GM18511 (cell line): ENCODE measurements at regions not wholly inside any gene's neighbourhood (a gene's known extent, or its start where the extent isn't known, plus 50 kb on each side); places are given as distances from the start of the nearest gene placed in this dataset.
"Not testable (repeated sequence)": the region's sequence is repeated elsewhere in the genome, so short reads cannot be mapped to it uniquely, and the experiment has no call there.

ENCODE experiments used
- ATAC-seq: cut with Tn5 transposase; IDR thresholded peaks from one replicate; pipeline ENCODE4 v1.9.1; 2021; ENCODE audit warnings: mild to moderate bottlenecking, moderate library complexity; ENCODE audit not compliant: unreplicated experiment

- no peak for ATAC-seq
These were observed 147.7 kb downstream of the COG6 start for GRCh38 chr13:39803156-39803555.

DNA sequence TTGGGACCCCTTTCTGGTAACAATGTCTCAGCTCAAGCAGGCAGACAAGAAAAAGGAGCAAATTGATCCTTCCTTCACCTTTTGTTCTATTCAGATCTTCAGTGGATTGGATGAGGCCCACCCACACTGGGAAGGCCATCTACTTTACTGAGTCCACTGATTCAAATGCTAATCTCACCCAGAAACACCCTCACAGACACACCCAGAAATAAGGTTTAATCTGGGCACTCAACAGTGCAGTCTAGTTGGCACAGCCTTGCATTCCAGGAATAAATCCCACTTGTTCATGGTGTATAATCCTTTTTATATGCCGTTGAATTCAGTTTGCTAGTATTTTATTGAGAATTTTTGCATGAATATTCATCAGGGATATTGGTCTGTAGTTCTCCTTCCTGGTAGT is 148.4 kb downstream of the COG6 start:
- no peak for ATAC-seq

DNA sequence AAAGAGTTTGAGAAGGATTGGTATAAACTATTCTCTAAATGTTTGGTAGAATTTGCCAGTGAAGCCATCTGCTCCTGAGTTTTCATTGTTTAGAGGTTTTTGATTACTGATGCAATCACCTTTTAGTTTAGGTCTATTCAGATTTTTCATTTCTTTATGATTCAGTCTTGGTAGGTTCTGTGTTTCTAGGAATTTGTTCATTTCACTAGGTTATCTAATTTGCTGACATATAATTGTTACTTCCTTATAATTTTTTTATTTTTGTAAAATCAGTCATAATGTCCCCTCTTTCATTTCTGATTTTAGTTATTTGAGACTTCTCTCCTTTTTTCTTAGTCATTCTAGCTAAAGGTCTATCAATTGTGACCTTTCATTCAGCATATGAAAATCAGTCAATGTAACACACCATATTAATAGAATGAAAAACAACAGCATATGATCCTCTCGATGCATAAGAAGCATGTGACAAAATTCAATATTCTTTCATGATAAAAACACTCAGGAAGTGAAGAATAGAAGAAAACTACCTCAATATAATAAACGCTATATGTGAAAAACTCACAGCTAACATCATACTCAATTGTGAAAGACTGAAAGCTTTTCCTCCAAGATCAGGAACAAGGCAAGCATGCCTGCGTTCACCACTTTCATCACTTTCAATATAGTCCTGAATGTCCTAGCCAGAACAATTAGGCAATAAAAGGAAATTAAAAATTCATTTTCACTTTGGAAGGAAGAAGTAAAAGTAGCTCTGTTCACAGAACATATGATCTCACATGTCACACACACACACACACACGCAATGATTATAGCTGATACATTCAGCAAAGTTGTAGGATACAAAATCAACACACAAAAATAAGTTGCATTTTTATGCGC is 149.1 kb downstream of the COG6 start:
- no peak for ATAC-seq

- no peak for ATAC-seq
These were observed 154.0 kb downstream of the COG6 start for GRCh38 chr13:39809466-39809865.

DNA sequence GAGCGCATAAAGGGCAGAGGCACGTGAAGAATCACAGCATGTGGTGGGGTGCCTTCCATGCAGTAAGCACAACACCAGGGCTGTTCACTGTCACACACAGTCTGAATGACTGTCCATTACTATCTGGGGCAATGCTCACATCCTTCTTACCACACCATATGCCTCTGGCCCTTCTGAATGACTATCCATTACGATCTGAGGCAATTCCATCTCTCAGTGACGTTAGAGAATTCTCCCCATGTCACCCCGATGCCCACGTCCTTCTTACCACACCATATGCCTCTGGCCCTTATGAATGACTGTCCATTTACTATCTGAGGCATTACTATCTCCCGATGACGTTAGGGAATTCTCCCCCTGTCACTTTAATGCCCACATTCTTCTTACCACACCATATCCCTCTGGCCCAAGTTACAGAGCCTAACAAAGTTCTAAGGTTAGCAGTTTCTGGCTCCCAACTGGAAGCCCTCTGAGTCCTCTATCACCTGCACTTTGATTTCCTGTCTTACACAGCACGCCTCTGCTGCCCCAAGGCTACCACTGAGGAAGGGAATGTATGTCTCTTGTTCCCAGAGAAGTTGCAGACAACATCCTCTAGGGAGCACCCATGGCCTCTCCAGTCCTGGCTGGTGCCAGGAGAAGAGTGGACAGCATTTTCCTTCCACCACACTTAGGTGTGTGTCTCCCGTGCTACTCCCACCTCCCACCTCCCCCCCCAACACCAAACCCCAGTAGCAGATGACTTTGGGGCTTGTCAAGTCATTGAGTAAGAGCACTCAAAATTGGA is 154.8 kb downstream of the COG6 start:
- ATAC-seq: no peak

GRCh38 chr13:39811051-39811450 is 155.6 kb downstream of the COG6 start:
- no peak for ATAC-seq

- ATAC-seq: no peak
These were observed 156.2 kb downstream of the COG6 start for GRCh38 chr13:39811696-39812095.

DNA sequence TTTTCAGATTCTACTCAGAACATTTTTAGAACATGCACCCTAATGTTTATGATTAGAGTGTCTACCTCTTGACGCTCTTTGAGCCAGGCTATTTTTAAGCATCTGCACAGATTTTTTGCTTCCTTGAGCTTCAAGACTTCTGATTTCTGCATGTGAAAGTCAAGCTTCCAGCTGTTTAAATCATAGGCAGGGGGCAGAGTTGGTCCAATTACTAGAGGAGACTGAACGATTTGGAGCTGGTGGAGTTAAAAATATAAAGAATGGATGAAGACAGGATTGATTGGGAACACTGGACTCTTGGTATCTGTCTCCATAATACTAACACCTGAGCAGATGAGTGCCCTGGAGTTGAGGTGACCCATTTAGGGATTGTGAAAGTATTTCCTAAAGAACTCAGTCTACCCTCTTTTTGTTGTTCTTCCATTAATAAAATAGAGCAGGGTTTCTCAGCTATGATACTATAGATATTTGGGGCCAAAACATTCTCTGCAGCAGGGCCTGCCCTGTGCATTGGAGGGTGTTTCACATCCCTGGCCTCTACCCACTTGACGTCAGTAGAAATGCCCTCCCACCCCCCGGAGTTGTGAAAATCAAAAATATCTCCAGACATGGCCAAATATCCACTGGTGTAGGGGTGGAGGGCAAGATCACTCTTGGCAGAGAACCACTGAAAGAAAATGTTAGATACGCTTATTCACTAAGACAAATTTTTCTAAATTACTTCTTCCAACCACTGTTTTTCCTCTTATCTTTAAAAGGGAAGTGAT is 160.1 kb downstream of the COG6 start:
- no peak for ATAC-seq

GRCh38 chr13:39816936-39817335 is 161.5 kb downstream of the COG6 start:
- ATAC-seq: no peak

GRCh38 chr13:39818953-39819352 is 163.5 kb downstream of the COG6 start:
- ATAC-seq: no peak

DNA sequence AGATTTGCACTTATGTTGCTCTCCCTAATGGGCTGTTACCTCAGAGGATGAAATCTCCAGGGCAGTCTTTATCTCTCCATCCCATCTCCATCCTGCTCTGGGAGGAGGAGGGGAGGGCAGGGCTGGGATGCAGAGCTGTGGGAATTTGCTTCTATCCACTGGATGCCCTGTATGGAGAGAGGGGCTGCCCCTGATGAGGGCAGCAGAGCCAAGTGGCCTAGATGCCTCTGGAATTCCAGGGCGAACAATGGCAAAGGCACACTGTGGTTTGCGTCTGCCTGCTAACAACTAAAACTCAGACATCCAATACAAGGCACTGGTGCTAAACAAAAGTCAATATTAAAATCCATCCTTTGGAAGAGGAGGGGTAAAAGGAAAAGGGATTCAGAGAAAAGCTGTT is 165.1 kb downstream of the COG6 start:
- ATAC-seq: no peak

- peak; percentile 70 for ATAC-seq
These were observed 166.5 kb downstream of the COG6 start for GRCh38 chr13:39821977-39822376.

DNA sequence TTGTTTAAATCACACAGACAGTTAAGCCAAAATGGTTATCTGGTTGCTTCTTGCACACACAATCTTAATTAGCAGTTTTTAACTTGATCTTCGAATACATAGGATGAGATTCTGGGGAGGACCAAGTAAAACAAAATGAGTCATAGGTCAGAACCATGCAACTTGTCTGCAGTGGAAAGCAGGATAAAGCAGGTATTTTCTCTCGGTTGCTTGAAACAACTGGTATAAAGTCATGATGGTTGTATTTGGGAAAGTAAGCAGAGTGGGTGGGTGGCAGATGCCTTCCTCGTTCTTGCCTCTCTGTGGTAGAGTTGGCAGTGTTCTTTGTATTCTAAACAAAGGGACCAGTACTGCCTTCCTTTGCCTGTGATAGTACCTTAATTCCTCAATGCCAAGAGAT is 167.0 kb downstream of the COG6 start:
- ATAC-seq: no peak

DNA sequence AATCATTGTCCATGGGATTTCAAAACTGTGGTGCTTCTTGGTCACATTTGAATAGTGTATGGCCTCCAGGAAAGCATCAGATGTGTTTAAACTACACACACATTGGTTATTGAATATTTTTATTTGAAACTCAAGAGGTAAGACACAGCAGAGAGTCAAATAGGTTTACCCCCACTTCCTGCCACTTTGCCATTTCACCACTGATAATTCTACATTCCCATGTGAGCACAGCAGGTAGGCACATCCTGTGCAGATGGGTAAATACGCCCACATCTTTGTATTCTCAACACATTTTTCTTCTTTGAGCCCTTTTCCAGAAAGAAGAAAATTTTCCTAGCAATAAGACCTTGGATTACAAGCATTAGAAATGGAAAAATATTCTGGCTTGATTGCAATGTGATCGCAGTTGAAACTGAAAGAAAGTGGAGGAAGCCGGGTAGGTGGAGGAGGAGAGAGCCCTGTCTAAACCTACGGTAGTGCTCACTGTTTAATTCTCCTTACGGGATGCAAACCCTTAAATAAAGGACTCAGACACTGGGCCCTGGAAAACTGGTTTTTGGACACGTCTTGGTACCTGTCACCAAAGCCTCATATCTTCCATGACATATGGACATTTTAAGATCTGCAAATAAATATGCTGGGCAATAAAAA is 167.7 kb downstream of the COG6 start:
- ATAC-seq: no peak

- ATAC-seq: no peak
These were observed 170.4 kb downstream of the COG6 start for GRCh38 chr13:39825886-39826285.

DNA sequence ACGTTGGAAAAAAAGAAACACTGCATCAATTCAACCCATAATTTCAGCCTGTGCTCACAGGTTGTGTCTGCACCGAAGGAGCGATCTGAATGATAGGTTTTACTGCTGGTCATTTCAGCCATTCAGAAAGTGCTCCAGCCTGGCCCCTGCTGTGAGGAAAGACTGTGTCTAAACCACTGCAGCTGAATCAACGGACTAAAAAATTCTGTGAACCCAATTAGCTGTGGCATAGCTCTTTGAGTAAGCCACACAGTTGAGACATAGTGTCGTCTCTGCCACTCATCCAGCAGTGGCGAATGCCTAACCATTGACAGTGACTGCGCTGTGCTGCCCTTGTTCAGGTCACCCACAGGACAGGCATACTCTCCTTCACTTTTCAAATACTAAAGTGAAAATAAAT is 179.8 kb downstream of the COG6 start:
- no peak for ATAC-seq

DNA sequence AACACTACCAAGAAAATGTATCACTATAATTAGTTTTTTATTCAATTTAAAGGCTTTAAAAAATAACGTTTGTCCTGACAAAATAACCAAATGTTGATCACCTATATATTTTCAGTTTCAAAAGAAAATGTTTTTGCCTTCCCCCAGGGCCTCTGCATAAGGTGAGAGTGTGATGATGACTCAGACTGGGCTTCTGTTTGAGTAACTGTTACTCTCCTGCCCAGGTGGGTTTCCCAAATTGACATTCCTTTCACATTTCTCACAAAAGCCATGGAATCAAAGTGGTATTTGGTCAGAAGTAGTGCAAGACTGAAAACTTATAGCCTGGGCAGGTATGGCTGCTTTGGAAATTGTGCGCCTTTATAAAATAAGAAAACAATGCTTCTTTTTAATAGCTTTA is 180.6 kb downstream of the COG6 start:
- no peak for ATAC-seq

- not testable (repeated sequence) for ATAC-seq
These were observed 182.4 kb downstream of the COG6 start for GRCh38 chr13:39837866-39838265.

DNA sequence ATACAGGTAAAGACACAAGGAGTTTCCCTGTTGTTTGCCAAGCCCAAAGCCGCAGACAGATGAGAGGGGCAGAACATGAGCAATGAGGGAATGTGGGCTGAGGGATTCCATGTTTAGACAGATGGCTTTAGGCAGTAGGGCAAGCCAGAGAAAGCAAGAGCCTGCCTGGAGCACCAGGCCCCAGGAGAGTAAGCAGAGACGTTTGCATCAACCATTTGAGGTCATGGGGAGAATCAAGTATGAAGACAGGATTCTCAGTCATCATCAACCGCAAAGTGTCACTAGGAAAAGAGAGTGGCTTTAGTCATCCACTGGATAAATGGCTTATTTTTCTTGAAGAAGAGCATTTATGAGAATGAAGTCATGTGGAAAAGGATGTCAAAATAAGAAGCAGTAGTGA is 184.7 kb downstream of the COG6 start:
- ATAC-seq: no peak

GRCh38 chr13:39847336-39847735 is 191.9 kb downstream of the COG6 start:
- no peak for ATAC-seq

DNA sequence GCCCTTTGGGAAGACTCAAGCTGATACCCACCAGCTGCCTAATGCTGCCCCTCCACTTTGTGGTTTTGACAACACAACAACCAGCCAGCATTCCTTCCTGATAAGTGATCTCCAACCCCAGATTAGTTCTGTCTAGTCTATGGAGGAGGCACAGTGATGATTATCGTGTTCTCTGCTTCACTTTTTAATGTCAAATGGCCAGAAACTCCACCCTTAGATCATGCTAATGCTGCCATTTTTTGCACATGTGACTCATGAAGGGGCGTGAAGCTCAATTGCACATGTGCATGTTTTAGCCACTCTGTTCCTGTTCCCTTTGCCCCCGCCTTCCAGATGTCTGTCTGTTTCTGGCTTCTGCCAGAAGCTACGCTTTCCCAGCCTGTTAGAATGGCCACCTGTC is 199.8 kb downstream of the COG6 start:
- ATAC-seq: no peak
